SK-N-SH treated with all-trans-retinoic acid at 6 μM for 48 hours (cell line): ENCODE measurements at regions not wholly inside any gene's neighbourhood (a gene's known extent, or its start where the extent isn't known, plus 50 kb on each side); places are given as distances from the start of the nearest gene placed in this dataset.
"Not testable (repeated sequence)": the region's sequence is repeated elsewhere in the genome, so short reads cannot be mapped to it uniquely, and the experiment has no call there.

ENCODE experiments used
- ATAC-seq: fragments of 200-7000 bp; cut with Tn5 transposase; 3 replicates; pipeline ENCODE4 v1.9.1; 2020; ENCODE audit warnings: mild to moderate bottlenecking, moderate library complexity
- ARNTL ChIP-seq: fragments of 450-650 bp; formaldehyde crosslinking; IDR thresholded peaks from 2 replicates; pipeline ENCODE4 v1.5.0; 2020; ENCODE audit warnings: low read depth, mild to moderate bottlenecking, moderate library complexity, borderline replicate concordance
- BACH2 ChIP-seq: fragments of 250-450 bp; sonication (Bioruptor Pico); IDR thresholded peaks from 2 replicates; pipeline ENCODE4 v1.9.0; 2021; ENCODE audit warnings: mild to moderate bottlenecking, borderline replicate concordance
- CREB5 ChIP-seq: fragments of 250-450 bp; sonication (Bioruptor Pico); IDR thresholded peaks from 2 replicates; pipeline ENCODE4 v1.5.1; 2020; ENCODE audit warnings: low read depth, mild to moderate bottlenecking, moderate library complexity
- CSDC2 ChIP-seq: fragments of 250-450 bp; sonication (Bioruptor Pico); IDR thresholded peaks from 2 replicates; pipeline ENCODE4 v1.5.0; 2020; ENCODE audit warnings: mild to moderate bottlenecking, moderate library complexity
- ESRRG ChIP-seq: fragments of 250-450 bp; sonication (Bioruptor Pico); IDR thresholded peaks from 2 replicates; pipeline ENCODE4 v1.6.1; 2021; ENCODE audit warnings: mild to moderate bottlenecking
- GLIS3 ChIP-seq: fragments of 250-450 bp; sonication (Bioruptor Pico); IDR thresholded peaks from 2 replicates; pipeline ENCODE4 v1.5.0; 2020; ENCODE audit warnings: mild to moderate bottlenecking, moderate library complexity
- ISL1 ChIP-seq: fragments of 250-450 bp; sonication (Bioruptor Pico); IDR thresholded peaks from 2 replicates; pipeline ENCODE4 v2.1.2; 2022; ENCODE audit warnings: mild to moderate bottlenecking, moderate library complexity
- OSR1 ChIP-seq: fragments of 250-450 bp; sonication (Bioruptor Pico); IDR thresholded peaks from 2 replicates; pipeline ENCODE4 v1.8.0; 2022; ENCODE audit warnings: moderate library complexity, mild to moderate bottlenecking, inconsistent platforms
- PATZ1 ChIP-seq: fragments of 250-450 bp; sonication (Bioruptor Pico); IDR thresholded peaks from 2 replicates; pipeline ENCODE4 v1.8.0; 2020; ENCODE audit warnings: mild to moderate bottlenecking, moderate library complexity, borderline replicate concordance
- POU6F1 ChIP-seq: fragments of 250-450 bp; sonication (Bioruptor Pico); IDR thresholded peaks from 2 replicates; pipeline ENCODE4 v1.8.0; 2021; ENCODE audit warnings: low read depth, mild to moderate bottlenecking, moderate library complexity, borderline replicate concordance
- PPARA ChIP-seq: fragments of 250-450 bp; sonication (Bioruptor Pico); IDR thresholded peaks from 2 replicates; pipeline ENCODE4 v1.5.0; 2020; ENCODE audit warnings: mild to moderate bottlenecking, borderline replicate concordance
- RARB ChIP-seq: fragments of 250-450 bp; sonication (Bioruptor Pico); IDR thresholded peaks from 2 replicates; pipeline ENCODE4 v1.8.0; 2021; ENCODE audit warnings: mild to moderate bottlenecking, moderate library complexity
- SNAI2 ChIP-seq: fragments of 250-450 bp; sonication (Bioruptor Pico); IDR thresholded peaks from 2 replicates; pipeline ENCODE4 v1.5.0; 2020; ENCODE audit warnings: mild to moderate bottlenecking, moderate library complexity
- TCF4 ChIP-seq: fragments of 250-450 bp; sonication (Bioruptor Pico); IDR thresholded peaks from 2 replicates; pipeline ENCODE4 v1.8.0; 2021; ENCODE audit warnings: mild to moderate bottlenecking, moderate library complexity, borderline replicate concordance
- TOX ChIP-seq: fragments of 250-450 bp; sonication (Bioruptor Pico); IDR thresholded peaks from 2 replicates; pipeline ENCODE4 v1.8.0; 2021; ENCODE audit warnings: mild to moderate bottlenecking, moderate library complexity, borderline replicate concordance
- TSHZ2 ChIP-seq: fragments of 250-450 bp; sonication (Bioruptor Pico); IDR thresholded peaks from 2 replicates; pipeline ENCODE4 v1.5.0; 2020; ENCODE audit warnings: mild to moderate bottlenecking, moderate library complexity
- ZC3H10 ChIP-seq: fragments of 250-450 bp; sonication (Bioruptor Pico); IDR thresholded peaks from 2 replicates; pipeline ENCODE4 v1.5.1; 2021; ENCODE audit warnings: mild to moderate bottlenecking, moderate library complexity
- ZFP3 ChIP-seq: fragments of 250-450 bp; sonication (Bioruptor Pico); IDR thresholded peaks from 2 replicates; pipeline ENCODE4 v1.5.0; 2020; ENCODE audit warnings: mild to moderate bottlenecking, moderate library complexity
- ZFP30 ChIP-seq: fragments of 450-650 bp; formaldehyde crosslinking; IDR thresholded peaks from 2 replicates; pipeline ENCODE4 v1.5.0; 2022; ENCODE audit warnings: mild to moderate bottlenecking, moderate library complexity
- ZNF565 ChIP-seq: fragments of 450-650 bp; formaldehyde crosslinking; conservative IDR thresholded peaks from 2 replicates; pipeline ENCODE4 v1.5.0; 2020; ENCODE audit warnings: low read depth, mild to moderate bottlenecking, moderate library complexity
- ZNF70 ChIP-seq: fragments of 450-650 bp; formaldehyde crosslinking; IDR thresholded peaks from 2 replicates; pipeline ENCODE4 v1.5.0; 2020; ENCODE audit warnings: mild to moderate bottlenecking, moderate library complexity
- ZNF8 ChIP-seq: fragments of 450-650 bp; formaldehyde crosslinking; IDR thresholded peaks from 2 replicates; pipeline ENCODE4 v1.5.0; 2020; ENCODE audit warnings: mild to moderate bottlenecking, moderate library complexity

GRCh38 chr2:163970058-163970813 is 234.4 kb upstream of the FIGN start:
- TF ChIP-seq ZNF565 (CRISPR knock-in tag) (no peak), PATZ1 (no peak), ZFP30 (CRISPR knock-in tag) (no peak), ISL1 (CRISPR knock-in tag) (no peak), ZFP3 (CRISPR knock-in tag) (no peak), CSDC2 (CRISPR knock-in tag) (no peak), ZNF8 (CRISPR knock-in tag) (no peak), TCF4 (no peak), GLIS3 (CRISPR knock-in tag) (no peak), OSR1 (CRISPR knock-in tag) (no peak), TOX (CRISPR knock-in tag) (no peak), ARNTL (no peak), CREB5 (CRISPR knock-in tag) (no peak), ZC3H10 (CRISPR knock-in tag) (no peak), ZNF70 (CRISPR knock-in tag) (no peak)

GRCh38 chr2:163964278-163964677 is 228.5 kb upstream of the FIGN start:
- ATAC-seq = not testable (repeated sequence)

More at GRCh38 chr2:163970058-163970813, 234.4 kb upstream of the FIGN start:
- ATAC-seq = no peak

- TF ChIP-seq ZFP3 (CRISPR knock-in tag) = no peak
- no peak for TF ChIP-seq ZNF565 (CRISPR knock-in tag)
- TF ChIP-seq SNAI2 (CRISPR knock-in tag) = no peak
- no peak for TF ChIP-seq POU6F1
- no peak for TF ChIP-seq RARB (CRISPR knock-in tag)
- no peak for TF ChIP-seq OSR1 (CRISPR knock-in tag)
- TF ChIP-seq GLIS3 (CRISPR knock-in tag) = no peak
- TF ChIP-seq ZFP30 (CRISPR knock-in tag) = no peak
- TF ChIP-seq ZNF70 (CRISPR knock-in tag) = no peak
- TF ChIP-seq ARNTL = no peak
- no peak for TF ChIP-seq PPARA (CRISPR knock-in tag)
- no peak for TF ChIP-seq TCF4
- TF ChIP-seq ZNF8 (CRISPR knock-in tag) = no peak
- TF ChIP-seq ZC3H10 (CRISPR knock-in tag) = no peak
- no peak for TF ChIP-seq BACH2 (CRISPR knock-in tag)
- TF ChIP-seq ESRRG (CRISPR knock-in tag) = no peak
- no peak for TF ChIP-seq TSHZ2 (CRISPR knock-in tag)
- no peak for TF ChIP-seq TOX (CRISPR knock-in tag)
- TF ChIP-seq ISL1 (CRISPR knock-in tag) = no peak
- ATAC-seq = no peak
Measured at GRCh38 chr2:163953390-163953907, 217.6 kb upstream of the FIGN start.
